GM12878 (cell line): ENCODE measurements at regions not wholly inside any gene's neighbourhood (a gene's known extent, or its start where the extent isn't known, plus 50 kb on each side); places are given as distances from the start of the nearest gene placed in this dataset.

Experiments used
- ATAC-seq: fragments of 200-7000 bp; cut with Tn5 transposase; 3 replicates; pipeline ENCODE4 v1.9.1; 2020; ENCODE audit warnings: mild to moderate bottlenecking, moderate library complexity
- BruUV-seq: library from RNA; stranded (reverse); fragments of 400-500 nt; replicated peaks from 2 replicates; lab custom pipeline; 2021; lab: Mats Ljungman, UMichigan
- CTCF ChIA-PET: fragments of 300-600 bp; sonication (Branson Sonifier 250); formaldehyde crosslinking; extraction: SDS; loops from one replicate; lab custom pipeline; 2021; ENCODE audit warnings: inconsistent platforms; lab: Yijun Ruan, JAX
- POLR2A ChIA-PET: fragments of 350-600 bp; formaldehyde crosslinking; extraction: SDS; loops from one replicate; lab custom pipeline; 2021; ENCODE audit warnings: inconsistent platforms; lab: Charles Lee
- RAD21 ChIA-PET: fragments of 300-600 bp; sonication (Branson Sonifier 250); formaldehyde crosslinking; loops from one replicate; lab custom pipeline; 2023; ENCODE audit warnings: antibody characterized with exemption; ENCODE audit not compliant: unreplicated experiment; lab: Charles Lee
- SMC1A ChIA-PET: fragments of 300-600 bp; sonication (Branson Sonifier 250); formaldehyde crosslinking; loops from one replicate; lab custom pipeline; 2023; ENCODE audit not compliant: unreplicated experiment, uncharacterized antibody; lab: Charles Lee
- DNase-seq: peaks from one replicate; pipeline ENCODE4 v3.0.0-alpha.2; 2011; ENCODE audit warnings: low read depth, low spot score
- FAIRE-seq: peaks from 3 replicates; lab custom pipeline; 2011; peaks lifted over from hg19 to GRCh38; lab: Jason Lieb, UNC
- H2AFZ ChIP-seq: 2 replicates; pipeline ENCODE4 v1.6.0; 2011; ENCODE audit warnings: low read depth, low read length, control low read depth; ENCODE audit not compliant: control insufficient read depth
- H3K27ac ChIP-seq: 2 replicates; pipeline ENCODE4 v1.5.1; 2011; ENCODE audit warnings: control low read depth; ENCODE audit not compliant: control insufficient read depth, insufficient read depth
- H3K27me3 ChIP-seq, 2 experiments: replicated peaks in 1 of 2; 2 replicates each; pipeline versions ENCODE4 v1.6.0 to v1.6.1; 2011; ENCODE audit warnings: low read length in 1 of 2; ENCODE audit not compliant: control insufficient read depth in 2 of 2, insufficient read depth in 2 of 2
- H3K36me3 ChIP-seq, 2 experiments: 2 replicates each; pipeline ENCODE4 v1.5.1; 2011; ENCODE audit warnings: low read length in 1 of 2; ENCODE audit not compliant: control insufficient read depth in 2 of 2, insufficient read depth in 2 of 2
- H3K4me1 ChIP-seq: 2 replicates; pipeline ENCODE4 v1.6.1; 2011; ENCODE audit warnings: mild to moderate bottlenecking, low read length, moderate library complexity, mixed read lengths; ENCODE audit not compliant: control insufficient read depth, insufficient read depth
- H3K4me2 ChIP-seq: 2 replicates; pipeline ENCODE4 v1.6.0; 2011; ENCODE audit warnings: control low read depth; ENCODE audit not compliant: control insufficient read depth, insufficient read depth
- H3K4me3 ChIP-seq: fragments of 200-600 bp; sonication (generic); 2 replicates; pipeline ENCODE4 v1.5.1; 2016
- H3K79me2 ChIP-seq: 2 replicates; pipeline ENCODE4 v1.6.0; 2011; ENCODE audit warnings: low read length; ENCODE audit not compliant: control insufficient read depth, insufficient read depth
- H3K9ac ChIP-seq: 2 replicates; pipeline ENCODE4 v1.8.0; 2011; ENCODE audit warnings: low read length, control low read depth, mixed read lengths; ENCODE audit not compliant: control insufficient read depth, insufficient read depth
- H3K9me3 ChIP-seq: replicated peaks from 3 replicates; pipeline ENCODE4 v1.5.1; 2011; ENCODE audit warnings: mild to moderate bottlenecking, low read length; ENCODE audit not compliant: control insufficient read depth, insufficient read depth
- H4K20me1 ChIP-seq: 2 replicates; pipeline ENCODE4 v1.6.0; 2011; ENCODE audit not compliant: control insufficient read depth, insufficient read depth
- CUX1 ChIP-seq: IDR thresholded peaks from 2 replicates; pipeline ENCODE4 v1.6.1; 2012; ENCODE audit warnings: improper control_type of control experiment, low read depth, low read length; ENCODE audit not compliant: insufficient replicate concordance
- EGR1 ChIP-seq, 2 experiments: IDR thresholded peaks; 1 replicate in 1 of 2; 2 replicates in 1 of 2; pipeline ENCODE4 v1.6.1; 2011 to 2012; ENCODE audit warnings: low read depth in 2 of 2, low read length in 2 of 2, borderline replicate concordance in 1 of 2, mild to moderate bottlenecking in 1 of 2, moderate library complexity in 1 of 2
- KLF5 ChIP-seq: fragments of 450-650 bp; IDR thresholded peaks from 2 replicates; pipeline ENCODE4 v1.6.1; 2014; ENCODE audit warnings: mild to moderate bottlenecking; ENCODE audit not compliant: partially characterized antibody
- LARP7 ChIP-seq: fragments of 450-650 bp; IDR thresholded peaks from 2 replicates; pipeline ENCODE4 v1.6.1; 2017; ENCODE audit warnings: mild to moderate bottlenecking
- MEF2A ChIP-seq: IDR thresholded peaks from 2 replicates; pipeline ENCODE4 v1.6.1; 2011; ENCODE audit warnings: low read depth, mild to moderate bottlenecking, low read length, moderate library complexity; ENCODE audit not compliant: insufficient read depth
- MEF2B ChIP-seq: fragments of 450-650 bp; IDR thresholded peaks from 2 replicates; pipeline ENCODE4 v1.6.1; 2018; ENCODE audit warnings: mild to moderate bottlenecking, moderate library complexity; ENCODE audit not compliant: partially characterized antibody, poor library complexity, severe bottlenecking
- MYB ChIP-seq: fragments of 150-350 bp; IDR thresholded peaks from 2 replicates; pipeline ENCODE4 v1.6.1; 2014; ENCODE audit warnings: mild to moderate bottlenecking, low read depth, low read length, borderline replicate concordance
- MYC ChIP-seq: IDR thresholded peaks from 2 replicates; pipeline ENCODE4 v1.6.1; 2011; ENCODE audit warnings: mild to moderate bottlenecking, low read length, moderate library complexity, inconsistent platforms; ENCODE audit not compliant: insufficient read depth, insufficient replicate concordance, insufficient read length, severe bottlenecking
- NBN ChIP-seq: fragments of 450-650 bp; IDR thresholded peaks from 2 replicates; pipeline ENCODE4 v1.6.1; 2016
- NFXL1 ChIP-seq: fragments of 450-650 bp; IDR thresholded peaks from 2 replicates; pipeline ENCODE4 v1.6.1; 2017; ENCODE audit warnings: antibody characterized with exemption, mild to moderate bottlenecking, borderline replicate concordance
- RAD21 ChIP-seq: IDR thresholded peaks from 2 replicates; pipeline ENCODE4 v1.6.1; 2011; ENCODE audit warnings: mild to moderate bottlenecking, low read depth, low read length, moderate library complexity; ENCODE audit not compliant: insufficient read depth
- SMAD5 ChIP-seq: IDR thresholded peaks from 2 replicates; pipeline ENCODE4 v1.6.1; 2016; ENCODE audit warnings: antibody characterized with exemption, low read depth
- SP1 ChIP-seq: IDR thresholded peaks from one replicate; pipeline ENCODE4 v1.6.1; 2011; ENCODE audit warnings: low read depth, low read length
- SUPT20H ChIP-seq: IDR thresholded peaks from 2 replicates; pipeline ENCODE4 v1.6.1; 2011; ENCODE audit warnings: low read depth, mild to moderate bottlenecking, low read length, moderate library complexity, borderline replicate concordance; ENCODE audit not compliant: control insufficient read depth
- TBL1XR1 ChIP-seq: IDR thresholded peaks from 2 replicates; pipeline ENCODE4 v1.6.1; 2012; ENCODE audit warnings: low read depth, low read length, improper control_type of control experiment
- TCF7 ChIP-seq: IDR thresholded peaks from 2 replicates; pipeline ENCODE4 v1.6.1; 2014; ENCODE audit warnings: antibody characterized with exemption, borderline replicate concordance
- YBX1 ChIP-seq: fragments of 450-650 bp; IDR thresholded peaks from 2 replicates; pipeline ENCODE4 v1.6.1; 2016; ENCODE audit warnings: antibody characterized with exemption
- WGBS: methylation state at CpG from one replicate; pipeline ENCODE4 v1.1.6; 2016; ENCODE audit warnings: low lambda C conversion rate; ENCODE audit not compliant: insufficient replicate concordance, insufficient coverage; ENCODE audit errors: missing lambda C conversion rate; 5-methylcytosine and 5-hydroxymethylcytosine counted together
- in situ Hi-C: fragments of 300-500 bp; cut with MboI; formaldehyde crosslinking; loops from 9 replicates; pipeline ENCODE4 v1.14.3; 2018; ENCODE audit warnings: mixed read lengths
- intact Hi-C: fragments of 100-400 bp; cut with micrococcal nuclease; formaldehyde crosslinking; loops from one replicate; pipeline ENCODE4 v1.14.2; 2022; ENCODE audit not compliant: unreplicated experiment
- TF ChIP-seq, protein P1 (sequence below): IDR thresholded peaks from 2 replicates; pipeline ENCODE4 v1.6.1; 2011; ENCODE audit warnings: low read depth, low read length, improper control_type of control experiment, borderline replicate concordance
- TF ChIP-seq, protein P2 (sequence below): IDR thresholded peaks from 2 replicates; pipeline ENCODE4 v1.6.1; 2011; ENCODE audit warnings: low read depth, mild to moderate bottlenecking, low read length, moderate library complexity, borderline replicate concordance; ENCODE audit errors: extremely low read depth

- no peaks in the 10 kb centered on the region for H3K36me3 ChIP-seq
- no peak for FAIRE-seq
- DNase-seq, result no peak
- SMC1A ChIA-PET, result no interaction called here
- POLR2A ChIA-PET, result no interaction called here
- H4K20me1 ChIP-seq, result no peaks in the 10 kb centered on the region
- no peak overlapping the region for H3K27ac ChIP-seq
- H3K27me3 ChIP-seq, result no peaks in the 10 kb centered on the region
- intact Hi-C loops, result no loop called here
- no peaks in the 10 kb centered on the region for H3K79me2 ChIP-seq
- RAD21 ChIA-PET, result no interaction called here
- H3K9ac ChIP-seq, result no peak overlapping the region
- TF ChIP-seq RAD21 (no peak), TCF7 (no peak), MYC (no peak), EGR1 (IDR thresholded peaks at IDR 0.05; ENCODE audit: borderline replicate concordance in 1 of 2, low read depth in 2 of 2, low read length in 2 of 2) (no peak), YBX1 (no peak), NBN (no peak), NFXL1 (no peak), KLF5 (no peak), SUPT20H (no peak), CUX1 (no peak), LARP7 (no peak), MEF2A (no peak), MEF2B (no peak), MYB (no peak), TBL1XR1 (no peak), SMAD5 (no peak), SP1 (no peak)
- TF ChIP-seq, protein P1, sequence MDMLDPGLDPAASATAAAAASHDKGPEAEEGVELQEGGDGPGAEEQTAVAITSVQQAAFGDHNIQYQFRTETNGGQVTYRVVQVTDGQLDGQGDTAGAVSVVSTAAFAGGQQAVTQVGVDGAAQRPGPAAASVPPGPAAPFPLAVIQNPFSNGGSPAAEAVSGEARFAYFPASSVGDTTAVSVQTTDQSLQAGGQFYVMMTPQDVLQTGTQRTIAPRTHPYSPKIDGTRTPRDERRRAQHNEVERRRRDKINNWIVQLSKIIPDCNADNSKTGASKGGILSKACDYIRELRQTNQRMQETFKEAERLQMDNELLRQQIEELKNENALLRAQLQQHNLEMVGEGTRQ, result no peak
- TF ChIP-seq, protein P2, sequence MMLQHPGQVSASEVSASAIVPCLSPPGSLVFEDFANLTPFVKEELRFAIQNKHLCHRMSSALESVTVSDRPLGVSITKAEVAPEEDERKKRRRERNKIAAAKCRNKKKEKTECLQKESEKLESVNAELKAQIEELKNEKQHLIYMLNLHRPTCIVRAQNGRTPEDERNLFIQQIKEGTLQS, result no peak
- no CpG with 5 or more reads among the region's 120 CpGs for WGBS
- H3K4me1 ChIP-seq, result no peaks in the 10 kb centered on the region
- H2AFZ ChIP-seq, result no peak overlapping the region
- ATAC-seq, result no peak
- in situ Hi-C loops, result loop anchor here (5.0 kb wide), 1 partner anchor 52 kb away; no protein-coding TSS in a partner anchor
- H3K9me3 ChIP-seq, result no peaks in the 10 kb centered on the region; the same call in 2 of the 3 replicates
- H3K4me2 ChIP-seq, result no peak overlapping the region
- no TSS peak for BruUV-seq
- H3K4me3 ChIP-seq, result no peak overlapping the region
- CTCF ChIA-PET, result no interaction called here
Observed at GRCh38 chr22:48575618-48576332, 1251.9 kb downstream of the BRD1 start.
